ENCODE measurements at regions not wholly inside any gene's neighbourhood (a gene's known extent, or its start where the extent isn't known, plus 50 kb on each side); places are given as distances from the start of the nearest gene placed in this dataset.
A peak's percentile ranks its signal among the peaks of the same experiment; 100 is the strongest.

DNA sequence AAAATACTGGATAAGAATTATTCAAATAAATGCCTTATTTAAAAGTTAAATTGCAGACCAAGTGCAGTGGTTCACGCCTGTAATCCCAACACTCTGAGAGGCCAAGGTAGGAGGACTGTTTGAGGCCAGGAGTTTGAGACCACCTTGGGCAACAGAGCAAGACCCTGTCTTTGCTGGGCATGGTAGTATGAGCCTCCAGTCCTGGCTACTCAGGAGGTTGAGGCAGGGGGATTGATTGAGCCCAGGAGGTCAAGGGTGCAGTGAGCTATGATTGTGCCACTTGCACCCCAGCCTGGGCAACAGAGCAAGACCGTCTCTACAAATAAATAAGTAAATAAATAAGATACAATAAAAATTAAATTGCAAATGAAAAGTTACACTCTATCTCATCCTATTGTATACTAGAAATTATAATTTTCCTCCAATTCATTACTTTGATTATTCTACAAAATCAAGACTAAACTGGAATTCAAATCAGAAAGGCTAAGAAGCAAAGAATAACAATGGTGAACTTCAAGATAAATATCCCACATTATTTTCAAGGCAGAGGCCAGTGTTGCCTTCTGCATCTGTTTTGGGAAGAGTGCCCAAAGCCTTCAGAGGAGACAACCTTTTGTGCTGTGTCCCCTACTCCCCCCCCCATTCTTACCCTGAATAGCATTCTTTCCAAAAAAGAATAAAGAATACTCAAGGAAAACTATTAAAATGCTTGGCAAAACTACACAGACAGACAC, 73.3 kb upstream of the IRF2BP2 start:
- intact Hi-C loops (cut with DNase I) = no loop called here
- no peak for DNase-seq
- H3K4me3 ChIP-seq = no peak overlapping the region
- H3K4me1 ChIP-seq = peaks cover 13% of the 10 kb centered on the region
- TF ChIP-seq, protein P1, sequence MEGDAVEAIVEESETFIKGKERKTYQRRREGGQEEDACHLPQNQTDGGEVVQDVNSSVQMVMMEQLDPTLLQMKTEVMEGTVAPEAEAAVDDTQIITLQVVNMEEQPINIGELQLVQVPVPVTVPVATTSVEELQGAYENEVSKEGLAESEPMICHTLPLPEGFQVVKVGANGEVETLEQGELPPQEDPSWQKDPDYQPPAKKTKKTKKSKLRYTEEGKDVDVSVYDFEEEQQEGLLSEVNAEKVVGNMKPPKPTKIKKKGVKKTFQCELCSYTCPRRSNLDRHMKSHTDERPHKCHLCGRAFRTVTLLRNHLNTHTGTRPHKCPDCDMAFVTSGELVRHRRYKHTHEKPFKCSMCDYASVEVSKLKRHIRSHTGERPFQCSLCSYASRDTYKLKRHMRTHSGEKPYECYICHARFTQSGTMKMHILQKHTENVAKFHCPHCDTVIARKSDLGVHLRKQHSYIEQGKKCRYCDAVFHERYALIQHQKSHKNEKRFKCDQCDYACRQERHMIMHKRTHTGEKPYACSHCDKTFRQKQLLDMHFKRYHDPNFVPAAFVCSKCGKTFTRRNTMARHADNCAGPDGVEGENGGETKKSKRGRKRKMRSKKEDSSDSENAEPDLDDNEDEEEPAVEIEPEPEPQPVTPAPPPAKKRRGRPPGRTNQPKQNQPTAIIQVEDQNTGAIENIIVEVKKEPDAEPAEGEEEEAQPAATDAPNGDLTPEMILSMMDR (IDR thresholded peaks at IDR 0.05) = no peak
- H3K27me3 ChIP-seq (ENCODE audit: low read depth) = no peaks in the 10 kb centered on the region
- peak overlapping the region; percentile 55 for H3K27ac ChIP-seq
- ATAC-seq = no peak
- H3K9me3 ChIP-seq = peaks cover 4% of the 10 kb centered on the region
- no peaks in the 10 kb centered on the region for H3K36me3 ChIP-seq

DNA sequence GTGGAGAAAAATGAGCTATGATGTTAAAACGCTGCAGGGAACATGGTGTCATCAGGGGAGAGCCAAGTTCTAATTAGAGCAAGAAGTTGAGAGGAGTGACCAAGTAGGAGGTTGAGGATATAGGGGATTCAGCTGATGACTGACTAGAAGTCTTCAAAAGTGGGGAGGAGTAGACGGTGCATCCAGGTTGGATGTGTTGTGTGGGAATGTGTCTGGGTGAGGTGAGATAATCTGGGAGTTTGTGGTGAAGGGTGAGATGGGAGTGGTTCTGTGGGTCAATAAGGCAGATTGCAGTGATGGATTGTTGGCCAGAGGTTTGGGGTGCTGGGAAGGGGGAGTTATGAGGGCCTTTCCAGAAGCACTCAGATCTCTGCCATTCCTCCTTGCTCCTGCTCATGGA, 72.0 kb upstream of the IRF2BP2 start:
- ATAC-seq = no peak
- Histone ChIP-seq H3K4me1 (peaks cover 13% of the 10 kb centered on the region), H3K27me3 (ENCODE audit: low read depth) (no peaks in the 10 kb centered on the region), H3K36me3 (no peaks in the 10 kb centered on the region), H3K4me3 (no peak overlapping the region), H3K9me3 (peaks cover 4% of the 10 kb centered on the region), H3K27ac (no peak overlapping the region)
- intact Hi-C loops (cut with DNase I) = no loop called here
- TF ChIP-seq, protein P1 (IDR thresholded peaks at IDR 0.05) = no peak
- DNase-seq = no peak

DNA sequence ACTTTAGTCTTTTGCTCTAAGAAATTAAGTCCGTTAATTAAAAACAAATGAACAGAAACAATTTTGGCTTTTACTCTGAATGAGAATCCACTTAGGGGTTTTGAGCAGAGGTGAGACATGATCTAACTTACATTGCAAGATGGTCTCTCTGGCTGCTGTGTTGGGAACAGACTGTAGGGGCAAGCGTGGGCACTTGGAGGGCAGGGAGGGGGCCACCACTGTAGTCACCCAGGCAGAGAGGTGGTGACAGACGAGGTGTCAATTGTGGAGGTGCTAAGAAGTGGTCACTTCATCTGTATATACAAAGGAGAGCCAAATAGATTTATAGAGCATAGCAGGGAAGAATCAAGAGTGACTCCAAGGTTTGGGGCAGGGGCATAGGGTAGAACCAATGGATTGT, 71.1 kb upstream of the IRF2BP2 start:
- intact Hi-C loops (cut with DNase I) = no loop called here
- Histone ChIP-seq H3K4me3 (no peak overlapping the region), H3K4me1 (peaks cover 17% of the 10 kb centered on the region), H3K9me3 (peaks cover 2% of the 10 kb centered on the region), H3K27ac (no peak overlapping the region), H3K27me3 (ENCODE audit: low read depth) (no peaks in the 10 kb centered on the region), H3K36me3 (no peaks in the 10 kb centered on the region)
- DNase-seq (no peak), ATAC-seq (no peak)
- TF ChIP-seq, protein P1 (IDR thresholded peaks at IDR 0.05) = no peak

DNA sequence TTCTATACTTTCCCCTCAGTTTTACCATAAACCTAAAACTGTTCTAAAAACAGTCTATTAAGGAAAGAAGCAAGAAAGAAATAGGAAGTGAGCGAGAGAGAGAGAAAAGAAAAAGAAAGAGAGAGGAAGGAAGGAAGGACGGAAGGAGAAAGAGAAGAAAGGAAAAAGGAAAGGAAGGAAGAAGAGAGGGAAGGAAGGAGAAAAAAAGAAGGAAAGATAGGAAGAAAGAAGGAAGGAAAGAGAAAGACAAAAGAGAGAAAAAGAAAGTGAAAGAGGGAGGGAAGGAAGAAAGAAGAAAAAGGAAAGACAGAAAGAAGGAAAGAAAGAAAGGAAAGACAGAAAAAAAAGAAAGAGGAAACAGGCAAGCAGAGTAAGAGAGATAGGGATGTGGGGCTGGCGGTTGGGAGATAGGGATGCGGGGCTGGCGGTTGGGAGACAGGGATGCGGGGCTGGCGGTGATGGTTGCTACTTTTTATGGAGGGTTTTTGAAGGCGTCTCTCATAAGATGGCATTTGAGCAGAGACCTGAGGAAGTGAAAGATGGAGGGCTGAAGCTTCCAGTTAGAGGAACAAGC, 70.4 kb upstream of the IRF2BP2 start:
- H3K36me3 ChIP-seq = no peaks in the 10 kb centered on the region
- H3K4me1 ChIP-seq = peaks cover 21% of the 10 kb centered on the region
- DNase-seq = no peak
- ATAC-seq = no peak
- TF ChIP-seq, protein P1 (IDR thresholded peaks at IDR 0.05) = no peak
- intact Hi-C loops (cut with DNase I) = no loop called here
- no peak overlapping the region for H3K4me3 ChIP-seq
- H3K27me3 ChIP-seq (ENCODE audit: low read depth) = no peaks in the 10 kb centered on the region
- no peaks in the 10 kb centered on the region for H3K9me3 ChIP-seq
- no peak overlapping the region for H3K27ac ChIP-seq

DNA sequence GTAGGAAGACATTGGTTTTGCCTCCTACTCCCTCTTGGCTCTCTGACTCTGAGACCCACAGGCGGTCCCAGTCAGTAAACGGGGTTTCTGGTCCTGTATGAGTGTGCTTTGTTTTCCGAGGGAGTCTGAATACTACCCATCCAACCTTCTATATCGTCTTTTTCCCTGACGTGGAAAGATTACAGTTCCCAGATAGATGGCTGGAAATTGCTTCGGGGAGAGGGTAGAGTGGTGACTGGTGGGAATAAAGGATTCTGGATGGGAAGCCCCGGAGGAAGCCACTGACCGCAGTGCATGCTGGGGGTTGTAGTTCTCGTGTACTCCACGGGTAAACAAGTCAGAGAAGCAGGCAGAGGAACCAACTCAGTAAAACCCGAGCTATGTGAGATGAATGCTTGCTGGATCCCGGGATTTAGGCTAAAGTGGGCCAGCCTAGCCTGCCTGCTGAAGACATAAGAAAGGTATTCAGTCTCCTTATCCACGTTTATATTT, 66.2 kb upstream of the IRF2BP2 start:
- H3K9me3 ChIP-seq = no peaks in the 10 kb centered on the region
- TF ChIP-seq, protein P1 (IDR thresholded peaks at IDR 0.05) = no peak

More for the DNA sequence above, 66.2 kb upstream of the IRF2BP2 start:
- Histone ChIP-seq H3K27me3 (ENCODE audit: low read depth) (no peaks in the 10 kb centered on the region), H3K4me1 (peaks cover 14% of the 10 kb centered on the region), H3K36me3 (no peaks in the 10 kb centered on the region), H3K27ac (peak overlapping the region; percentile 34), H3K4me3 (peak overlapping the region; percentile 48)
- intact Hi-C loops (cut with DNase I) = no loop called here
- ATAC-seq = peak; percentile 79 to 90
- peak; percentile 86 for DNase-seq
